ENCODE measurements at regions not wholly inside any gene's neighbourhood (a gene's known extent, or its start where the extent isn't known, plus 50 kb on each side); places are given as distances from the start of the nearest gene placed in this dataset.

DNA sequence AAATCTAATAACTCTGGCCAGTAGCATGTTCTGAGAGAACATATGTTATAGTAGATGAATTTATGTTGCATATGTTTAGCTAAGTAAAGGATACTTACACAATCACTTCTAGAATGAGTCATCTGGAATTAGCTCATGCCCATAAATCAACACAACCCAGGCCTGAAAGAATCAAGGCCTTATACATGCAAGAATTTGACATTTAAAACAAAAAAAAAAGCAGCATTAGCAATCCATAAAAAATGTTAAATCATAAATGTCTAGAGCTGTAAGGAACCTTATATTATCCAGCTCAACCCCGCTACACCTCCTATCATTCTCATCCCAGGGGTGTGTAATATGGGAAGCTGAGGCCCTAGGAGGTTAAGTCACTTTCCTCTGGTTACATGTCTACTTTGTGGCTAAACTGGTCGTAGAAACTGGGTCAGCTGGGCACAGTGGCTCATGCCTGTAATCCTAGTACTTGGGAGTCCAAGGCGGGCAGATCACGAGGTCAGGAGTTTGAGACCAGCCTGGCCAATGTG, 105.2 kb upstream of the CARMIL1 start:
- no peak for TF ChIP-seq POLR2A (IDR thresholded peaks at IDR 0.05; ENCODE audit: low read depth, low read length)
- no peak for TF ChIP-seq POLR2AphosphoS5 (IDR thresholded peaks at IDR 0.05; ENCODE audit: low read depth, low read length)
- TF ChIP-seq TAF1 (IDR thresholded peaks at IDR 0.05; ENCODE audit: low read depth, low read length) = no peak
- no peak for TF ChIP-seq POU2F2 (IDR thresholded peaks at IDR 0.05; ENCODE audit: low read depth, low read length)
- TF ChIP-seq SPI1 (IDR thresholded peaks at IDR 0.05; ENCODE audit: low read depth, low read length) = no peak
